OCI-LY7 (cell line): ENCODE measurements at regions not wholly inside any gene's neighbourhood (a gene's known extent, or its start where the extent isn't known, plus 50 kb on each side); places are given as distances from the start of the nearest gene placed in this dataset.

ENCODE experiments used
- EZH2phosphoT487 ChIP-seq: fragments of 200-600 bp; sonication (generic); IDR thresholded peaks from 2 replicates; pipeline ENCODE4 v1.6.1; 2018; ENCODE audit warnings: low read depth, borderline replicate concordance, mild to moderate bottlenecking, mixed run types, antibody characterized with exemption, low read length, moderate library complexity, mixed read lengths
- TF ChIP-seq, protein P1 (sequence below): fragments of 200-600 bp; sonication (generic); conservative IDR thresholded peaks from 2 replicates; pipeline ENCODE4 v1.5.1; 2014; ENCODE audit warnings: mild to moderate bottlenecking, antibody characterized with exemption, low read length, moderate library complexity, mixed read lengths

GRCh38 chr15:35605764-35606449 lies 59.9 kb upstream of the DPH6 start:
- TF ChIP-seq, protein P1, sequence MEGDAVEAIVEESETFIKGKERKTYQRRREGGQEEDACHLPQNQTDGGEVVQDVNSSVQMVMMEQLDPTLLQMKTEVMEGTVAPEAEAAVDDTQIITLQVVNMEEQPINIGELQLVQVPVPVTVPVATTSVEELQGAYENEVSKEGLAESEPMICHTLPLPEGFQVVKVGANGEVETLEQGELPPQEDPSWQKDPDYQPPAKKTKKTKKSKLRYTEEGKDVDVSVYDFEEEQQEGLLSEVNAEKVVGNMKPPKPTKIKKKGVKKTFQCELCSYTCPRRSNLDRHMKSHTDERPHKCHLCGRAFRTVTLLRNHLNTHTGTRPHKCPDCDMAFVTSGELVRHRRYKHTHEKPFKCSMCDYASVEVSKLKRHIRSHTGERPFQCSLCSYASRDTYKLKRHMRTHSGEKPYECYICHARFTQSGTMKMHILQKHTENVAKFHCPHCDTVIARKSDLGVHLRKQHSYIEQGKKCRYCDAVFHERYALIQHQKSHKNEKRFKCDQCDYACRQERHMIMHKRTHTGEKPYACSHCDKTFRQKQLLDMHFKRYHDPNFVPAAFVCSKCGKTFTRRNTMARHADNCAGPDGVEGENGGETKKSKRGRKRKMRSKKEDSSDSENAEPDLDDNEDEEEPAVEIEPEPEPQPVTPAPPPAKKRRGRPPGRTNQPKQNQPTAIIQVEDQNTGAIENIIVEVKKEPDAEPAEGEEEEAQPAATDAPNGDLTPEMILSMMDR: no peak
- no peak for TF ChIP-seq EZH2phosphoT487
